Left lung (tissue), 4 donors: ENCODE measurements at regions not wholly inside any gene's neighbourhood (a gene's known extent, or its start where the extent isn't known, plus 50 kb on each side); places are given as distances from the start of the nearest gene placed in this dataset.
"Not testable (repeated sequence)": the region's sequence is repeated elsewhere in the genome, so short reads cannot be mapped to it uniquely, and the experiment has no call there.

ENCODE experiments used
- ATAC-seq: fragments of 200-7000 bp; cut with Tn5 transposase; one replicate; pipeline ENCODE4 v1.9.1; 2020; ENCODE audit warnings: moderate library complexity
- DNase-seq, 4 donors: peaks; one replicate each; pipeline ENCODE4 v3.0.0-alpha.2; 2013 to 2020
- H3K27ac ChIP-seq, 2 donors: fragments of 200-600 bp; sonication (generic) in 1 of 2; one replicate each; pipeline versions ENCODE4 v1.5.0 to v1.8.0; 2020 to 2021
- H3K27me3 ChIP-seq, 2 donors: fragments of 200-600 bp; sonication (generic) in 1 of 2; one replicate each; pipeline versions ENCODE4 v1.5.0 to v1.8.0; 2020 to 2021
- H3K36me3 ChIP-seq, 2 donors: fragments of 200-600 bp; sonication (generic) in 1 of 2; one replicate each; pipeline versions ENCODE4 v1.5.0 to v1.8.0; 2020 to 2021
- H3K4me1 ChIP-seq, 2 donors: fragments of 200-600 bp; one replicate each; pipeline ENCODE4 v1.8.0; 2021
- H3K4me3 ChIP-seq, 2 donors: fragments of 200-600 bp; sonication (generic) in 1 of 2; one replicate each; pipeline versions ENCODE4 v1.5.0 to v1.8.0; 2020 to 2021; ENCODE audit warnings: mild to moderate bottlenecking in 1 of 2
- H3K9me3 ChIP-seq, 2 donors: fragments of 200-600 bp; sonication (generic) in 1 of 2; one replicate each; pipeline versions ENCODE4 v1.5.0 to v1.8.0; 2020 to 2021
- CTCF ChIP-seq, 2 donors: fragments of 200-600 bp; sonication (generic) in 1 of 2; IDR thresholded peaks; one replicate each; pipeline versions ENCODE4 v1.5.0 to v1.8.0; 2021; ENCODE audit warnings: antibody characterized with exemption in 2 of 2
- intact Hi-C, 2 donors: fragments of 100-400 bp; cut with DNase I; formaldehyde crosslinking; loops; one replicate each; pipeline versions ENCODE4 v1.11.2 to v1.14.2; 2022
- donor health status: DM: no; HTN: yes; CAD: no.
- donor health status: DM: no; HTN: no; CAD: no.

DNA sequence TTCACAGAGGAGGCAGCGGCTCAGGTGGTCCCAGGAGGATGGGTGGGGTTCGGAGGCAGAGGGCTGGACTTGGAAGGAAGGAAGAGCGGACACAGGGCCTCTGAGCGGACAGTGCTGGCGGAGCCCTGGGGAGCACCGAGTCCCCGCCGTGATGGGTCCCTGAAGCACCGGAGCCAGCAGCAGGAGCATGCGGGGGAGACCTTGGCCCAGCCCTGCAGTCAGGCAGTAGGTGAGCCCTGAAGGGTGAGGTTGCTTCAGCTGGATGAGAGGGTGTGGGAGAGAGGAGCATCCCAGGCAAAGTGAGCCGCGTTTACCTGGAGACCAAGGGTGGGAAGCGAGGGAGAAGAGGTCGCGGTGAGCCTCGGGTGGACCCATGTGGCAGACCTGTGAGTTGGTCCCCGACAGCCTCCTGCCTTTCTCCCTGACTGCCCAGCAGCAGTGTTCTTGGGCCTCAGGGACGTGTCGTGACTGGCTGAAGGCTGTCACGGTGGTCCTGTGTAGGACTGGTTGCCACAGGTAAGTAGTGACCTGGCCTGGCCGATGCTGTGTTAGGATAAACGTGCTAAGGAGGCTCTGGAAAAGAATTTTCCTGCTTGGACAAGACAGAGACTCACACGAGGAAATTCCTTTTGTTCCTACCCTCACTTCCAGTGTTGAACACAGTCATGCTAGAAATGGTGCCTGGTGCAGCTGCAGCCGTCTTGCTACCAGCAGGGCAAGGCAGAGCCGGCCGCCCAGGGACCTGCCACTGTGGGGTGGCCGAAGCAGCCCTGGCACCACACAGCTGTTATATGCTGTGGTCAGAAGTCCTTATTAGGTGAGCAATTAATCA is 73.0 kb downstream of the RRM2 start:
- TF ChIP-seq CTCF (IDR thresholded peaks at IDR 0.05), result no peak
- H3K9me3 ChIP-seq, result peaks cover 0 to 4% of the 10 kb centered on the region in 2 donors
- DNase-seq, result peak in 1 of 4 donors; percentile 67
- no peaks in the 10 kb centered on the region for H3K27me3 ChIP-seq
- no peak for ATAC-seq
- intact Hi-C loops, result no loop called here
- H3K4me1 ChIP-seq, result no peaks in the 10 kb centered on the region
- H3K4me3 ChIP-seq, result no peak overlapping the region
- H3K36me3 ChIP-seq, result no peaks in the 10 kb centered on the region
- H3K27ac ChIP-seq, result no peak overlapping the region

GRCh38 chr2:10196110-10196892 is 73.8 kb downstream of the RRM2 start:
- intact Hi-C loops, result no loop called here
- Histone ChIP-seq H3K27me3 (no peaks in the 10 kb centered on the region), H3K9me3 (peaks cover 0 to 4% of the 10 kb centered on the region in 2 donors), H3K4me1 (no peaks in the 10 kb centered on the region), H3K36me3 (no peaks in the 10 kb centered on the region), H3K4me3 (no peak overlapping the region), H3K27ac (no peak overlapping the region)
- ATAC-seq (peak; percentile 8), DNase-seq (peak in 3 of 4 donors; percentile 17 to 78 (median 62))
- no peak for TF ChIP-seq CTCF (IDR thresholded peaks at IDR 0.05)

- Histone ChIP-seq H3K4me3 (no peak overlapping the region), H3K9me3 (peaks cover 0 to 4% of the 10 kb centered on the region in 2 donors), H3K36me3 (no peaks in the 10 kb centered on the region), H3K4me1 (no peaks in the 10 kb centered on the region), H3K27me3 (no peaks in the 10 kb centered on the region), H3K27ac (no peak overlapping the region)
- intact Hi-C loops, result no loop called here
- no peak for TF ChIP-seq CTCF (IDR thresholded peaks at IDR 0.05)
- no peak for ATAC-seq
- peak in 1 of 4 donors; percentile 46 for DNase-seq
Measured at GRCh38 chr2:10196948-10197696, 74.6 kb downstream of the RRM2 start.

DNA sequence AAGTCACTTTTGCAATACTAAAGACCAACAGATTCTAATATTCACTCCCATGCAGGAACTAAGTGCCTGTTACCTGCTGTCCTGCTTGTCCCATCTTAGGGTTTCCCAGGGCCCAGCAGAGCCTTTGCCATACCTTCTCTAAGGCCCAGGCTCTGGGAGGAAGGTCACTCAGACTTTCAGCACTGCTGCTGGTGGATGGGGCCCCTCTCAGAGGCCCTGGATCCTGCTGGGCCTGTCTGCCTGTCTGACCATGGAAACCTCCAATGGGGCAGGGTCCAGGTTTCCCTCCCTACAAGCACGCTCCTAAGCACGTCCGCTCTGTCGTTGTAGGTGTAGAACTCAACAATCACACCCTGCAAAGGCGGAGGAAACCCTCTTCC is 75.1 kb downstream of the RRM2 start:
- intact Hi-C loops, result no loop called here
- TF ChIP-seq CTCF (IDR thresholded peaks at IDR 0.05), result no peak
- Histone ChIP-seq H3K36me3 (no peaks in the 10 kb centered on the region), H3K27ac (no peak overlapping the region), H3K9me3 (peaks cover 0 to 4% of the 10 kb centered on the region in 2 donors), H3K4me1 (no peaks in the 10 kb centered on the region), H3K27me3 (no peaks in the 10 kb centered on the region), H3K4me3 (no peak overlapping the region)
- ATAC-seq (no peak), DNase-seq (no peak)

- H3K27me3 ChIP-seq, DNase-seq, ATAC-seq, intact Hi-C loops, H3K4me1 ChIP-seq, H3K4me3 ChIP-seq, H3K27ac ChIP-seq, H3K9me3 ChIP-seq, H3K36me3 ChIP-seq: not testable (repeated sequence)
Measured at GRCh38 chr2:10198482-10198881, 75.9 kb downstream of the RRM2 start.
